ENCODE measurements at regions not wholly inside any gene's neighbourhood (a gene's known extent, or its start where the extent isn't known, plus 50 kb on each side); places are given as distances from the start of the nearest gene placed in this dataset.

DNA sequence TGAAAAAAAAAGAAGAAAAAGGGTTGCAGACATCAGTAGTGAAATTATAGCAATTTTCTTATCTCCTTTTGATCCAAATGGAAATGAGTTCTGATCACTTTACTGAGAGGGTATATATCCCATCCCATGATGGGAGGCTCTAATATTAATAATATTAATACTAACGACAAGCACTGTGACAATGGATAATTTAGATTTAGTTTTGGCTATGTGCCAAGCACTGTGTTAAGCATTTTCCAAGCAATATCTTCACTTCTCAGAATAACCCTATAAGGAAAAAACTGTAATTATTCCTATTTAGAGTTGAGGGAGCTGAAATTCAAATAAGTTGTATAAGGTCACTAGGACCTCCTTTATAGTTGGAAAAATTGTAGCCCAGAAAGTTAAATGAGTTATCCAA, 58.4 kb upstream of the ASTN2 start:
- TF ChIP-seq, protein P1, sequence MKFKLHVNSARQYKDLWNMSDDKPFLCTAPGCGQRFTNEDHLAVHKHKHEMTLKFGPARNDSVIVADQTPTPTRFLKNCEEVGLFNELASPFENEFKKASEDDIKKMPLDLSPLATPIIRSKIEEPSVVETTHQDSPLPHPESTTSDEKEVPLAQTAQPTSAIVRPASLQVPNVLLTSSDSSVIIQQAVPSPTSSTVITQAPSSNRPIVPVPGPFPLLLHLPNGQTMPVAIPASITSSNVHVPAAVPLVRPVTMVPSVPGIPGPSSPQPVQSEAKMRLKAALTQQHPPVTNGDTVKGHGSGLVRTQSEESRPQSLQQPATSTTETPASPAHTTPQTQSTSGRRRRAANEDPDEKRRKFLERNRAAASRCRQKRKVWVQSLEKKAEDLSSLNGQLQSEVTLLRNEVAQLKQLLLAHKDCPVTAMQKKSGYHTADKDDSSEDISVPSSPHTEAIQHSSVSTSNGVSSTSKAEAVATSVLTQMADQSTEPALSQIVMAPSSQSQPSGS (IDR thresholded peaks at IDR 0.05; ENCODE audit: low read length) = no peak
- H3K27ac ChIP-seq (ENCODE audit: control insufficient read depth, insufficient read depth) = no peak overlapping the region
- ChIA-PET CTCF (interaction anchor here (1.3 to 1.4 kb wide), 2 partner anchors 9 to 15 kb away, joined by 3 read pairs; no protein-coding TSS in a partner anchor), RAD21 (ENCODE audit: unreplicated experiment) (no interaction called here), SMC1A (ENCODE audit: uncharacterized antibody, unreplicated experiment) (interaction anchor here (0.9 kb wide), 1 partner anchor 13 kb away, joined by 3 read pairs; no protein-coding TSS in a partner anchor), POLR2A (no interaction called here)
- H3K27me3 ChIP-seq (replicated peaks in 1 of 2; ENCODE audit: control insufficient read depth in 2 of 2, insufficient read depth in 2 of 2, low read length in 1 of 2) = no peaks in the 10 kb centered on the region
- FAIRE-seq (no peak), DNase-seq (ENCODE audit: low read depth, low spot score) (no peak), ATAC-seq (no peak)
- in situ Hi-C loops (cut with MboI) = no loop called here
- no peaks in the 10 kb centered on the region for H3K79me2 ChIP-seq (ENCODE audit: control insufficient read depth, insufficient read depth, low read length)
- no peak overlapping the region for H3K9ac ChIP-seq (ENCODE audit: control insufficient read depth, insufficient read depth, low read length)
- H3K4me3 ChIP-seq = no peak overlapping the region
- no peaks in the 10 kb centered on the region for H3K4me1 ChIP-seq (ENCODE audit: control insufficient read depth, insufficient read depth, low read length)
- no peaks in the 10 kb centered on the region for H4K20me1 ChIP-seq (ENCODE audit: control insufficient read depth, insufficient read depth)
- intact Hi-C loops (cut with micrococcal nuclease; ENCODE audit: unreplicated experiment) = no loop called here
- no TSS peak for BruUV-seq (replicated peaks)
- H3K9me3 ChIP-seq (replicated peaks; ENCODE audit: control insufficient read depth, insufficient read depth, low read length) = no peaks in the 10 kb centered on the region
- no peaks in the 10 kb centered on the region for H3K36me3 ChIP-seq (ENCODE audit: control insufficient read depth in 2 of 2, insufficient read depth in 2 of 2, low read length in 1 of 2)
- H2AFZ ChIP-seq (ENCODE audit: control insufficient read depth, low read depth, low read length) = no peak overlapping the region
- no peak overlapping the region for H3K4me2 ChIP-seq (ENCODE audit: control insufficient read depth, insufficient read depth)
- 74% methylated on average over 1 of the region's 1 CpG for WGBS (ENCODE audit: insufficient coverage, insufficient replicate concordance, low lambda C conversion rate, missing lambda C conversion rate)

DNA sequence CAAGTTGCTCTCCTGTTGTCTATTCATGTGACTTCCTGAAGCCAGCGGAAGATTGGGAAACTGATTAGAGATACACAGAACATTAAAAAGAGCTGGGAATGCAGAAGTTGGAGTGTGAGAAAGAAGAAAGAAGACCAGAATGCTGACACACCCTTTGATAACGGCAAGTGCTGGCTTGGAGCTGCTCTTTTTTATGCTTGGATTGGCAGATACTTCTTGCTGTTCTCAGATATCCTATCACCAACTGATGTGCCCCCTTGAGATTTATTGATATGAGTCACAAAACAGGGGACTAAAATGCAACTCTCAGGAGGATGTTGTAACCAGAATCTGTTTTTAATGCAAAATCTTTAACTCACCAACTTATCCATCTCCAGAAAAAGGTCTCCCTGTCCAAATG, 56.0 kb upstream of the ASTN2 start:
- POLR2A ChIA-PET = no interaction called here
- no peak overlapping the region for H3K4me2 ChIP-seq (ENCODE audit: control insufficient read depth, insufficient read depth)
- H3K4me3 ChIP-seq = no peak overlapping the region
- intact Hi-C loops (cut with micrococcal nuclease; ENCODE audit: unreplicated experiment) = no loop called here
- in situ Hi-C loops (cut with MboI) = no loop called here
- RAD21 ChIA-PET (ENCODE audit: unreplicated experiment) = no interaction called here
- H4K20me1 ChIP-seq (ENCODE audit: control insufficient read depth, insufficient read depth) = no peaks in the 10 kb centered on the region
- H3K27ac ChIP-seq (ENCODE audit: control insufficient read depth, insufficient read depth) = no peak overlapping the region
- no peaks in the 10 kb centered on the region for H3K27me3 ChIP-seq (replicated peaks in 1 of 2; ENCODE audit: control insufficient read depth in 2 of 2, insufficient read depth in 2 of 2, low read length in 1 of 2)
- no peaks in the 10 kb centered on the region for H3K4me1 ChIP-seq (ENCODE audit: control insufficient read depth, insufficient read depth, low read length)
- no peak overlapping the region for H2AFZ ChIP-seq (ENCODE audit: control insufficient read depth, low read depth, low read length)
- WGBS (ENCODE audit: insufficient coverage, insufficient replicate concordance, low lambda C conversion rate, missing lambda C conversion rate) = 50% methylated on average over 2 of the region's 2 CpGs
- CTCF ChIA-PET = no interaction called here
- FAIRE-seq (no peak), ATAC-seq (no peak), DNase-seq (ENCODE audit: low read depth, low spot score) (no peak)
- no peaks in the 10 kb centered on the region for H3K79me2 ChIP-seq (ENCODE audit: control insufficient read depth, insufficient read depth, low read length)
- H3K36me3 ChIP-seq (ENCODE audit: control insufficient read depth in 2 of 2, insufficient read depth in 2 of 2, low read length in 1 of 2) = no peaks in the 10 kb centered on the region
- BruUV-seq (replicated peaks) = no TSS peak
- no peak overlapping the region for H3K9ac ChIP-seq (ENCODE audit: control insufficient read depth, insufficient read depth, low read length)
- no peaks in the 10 kb centered on the region for H3K9me3 ChIP-seq (replicated peaks; ENCODE audit: control insufficient read depth, insufficient read depth, low read length)
- SMC1A ChIA-PET (ENCODE audit: uncharacterized antibody, unreplicated experiment) = no interaction called here
- TF ChIP-seq MYC (IDR thresholded peaks at IDR 0.05; ENCODE audit: insufficient read depth, insufficient read length, insufficient replicate concordance, low read length, severe bottlenecking) = no peak
- TF ChIP-seq, protein P2, sequence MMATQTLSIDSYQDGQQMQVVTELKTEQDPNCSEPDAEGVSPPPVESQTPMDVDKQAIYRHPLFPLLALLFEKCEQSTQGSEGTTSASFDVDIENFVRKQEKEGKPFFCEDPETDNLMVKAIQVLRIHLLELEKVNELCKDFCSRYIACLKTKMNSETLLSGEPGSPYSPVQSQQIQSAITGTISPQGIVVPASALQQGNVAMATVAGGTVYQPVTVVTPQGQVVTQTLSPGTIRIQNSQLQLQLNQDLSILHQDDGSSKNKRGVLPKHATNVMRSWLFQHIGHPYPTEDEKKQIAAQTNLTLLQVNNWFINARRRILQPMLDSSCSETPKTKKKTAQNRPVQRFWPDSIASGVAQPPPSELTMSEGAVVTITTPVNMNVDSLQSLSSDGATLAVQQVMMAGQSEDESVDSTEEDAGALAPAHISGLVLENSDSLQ (IDR thresholded peaks at IDR 0.05) = no peak
- TF ChIP-seq CBX3 (IDR thresholded peaks at IDR 0.05; ENCODE audit: borderline replicate concordance, low read depth) = no peak
- TF ChIP-seq, protein P3, sequence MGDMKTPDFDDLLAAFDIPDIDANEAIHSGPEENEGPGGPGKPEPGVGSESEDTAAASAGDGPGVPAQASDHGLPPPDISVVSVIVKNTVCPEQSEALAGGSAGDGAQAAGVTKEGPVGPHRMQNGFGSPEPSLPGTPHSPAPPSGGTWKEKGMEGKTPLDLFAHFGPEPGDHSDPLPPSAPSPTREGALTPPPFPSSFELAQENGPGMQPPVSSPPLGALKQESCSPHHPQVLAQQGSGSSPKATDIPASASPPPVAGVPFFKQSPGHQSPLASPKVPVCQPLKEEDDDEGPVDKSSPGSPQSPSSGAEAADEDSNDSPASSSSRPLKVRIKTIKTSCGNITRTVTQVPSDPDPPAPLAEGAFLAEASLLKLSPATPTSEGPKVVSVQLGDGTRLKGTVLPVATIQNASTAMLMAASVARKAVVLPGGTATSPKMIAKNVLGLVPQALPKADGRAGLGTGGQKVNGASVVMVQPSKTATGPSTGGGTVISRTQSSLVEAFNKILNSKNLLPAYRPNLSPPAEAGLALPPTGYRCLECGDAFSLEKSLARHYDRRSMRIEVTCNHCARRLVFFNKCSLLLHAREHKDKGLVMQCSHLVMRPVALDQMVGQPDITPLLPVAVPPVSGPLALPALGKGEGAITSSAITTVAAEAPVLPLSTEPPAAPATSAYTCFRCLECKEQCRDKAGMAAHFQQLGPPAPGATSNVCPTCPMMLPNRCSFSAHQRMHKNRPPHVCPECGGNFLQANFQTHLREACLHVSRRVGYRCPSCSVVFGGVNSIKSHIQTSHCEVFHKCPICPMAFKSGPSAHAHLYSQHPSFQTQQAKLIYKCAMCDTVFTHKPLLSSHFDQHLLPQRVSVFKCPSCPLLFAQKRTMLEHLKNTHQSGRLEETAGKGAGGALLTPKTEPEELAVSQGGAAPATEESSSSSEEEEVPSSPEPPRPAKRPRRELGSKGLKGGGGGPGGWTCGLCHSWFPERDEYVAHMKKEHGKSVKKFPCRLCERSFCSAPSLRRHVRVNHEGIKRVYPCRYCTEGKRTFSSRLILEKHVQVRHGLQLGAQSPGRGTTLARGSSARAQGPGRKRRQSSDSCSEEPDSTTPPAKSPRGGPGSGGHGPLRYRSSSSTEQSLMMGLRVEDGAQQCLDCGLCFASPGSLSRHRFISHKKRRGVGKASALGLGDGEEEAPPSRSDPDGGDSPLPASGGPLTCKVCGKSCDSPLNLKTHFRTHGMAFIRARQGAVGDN (IDR thresholded peaks at IDR 0.05) = no peak
- no peak for TF ChIP-seq BACH1 (IDR thresholded peaks at IDR 0.05; ENCODE audit: borderline replicate concordance)
- no peak for TF ChIP-seq CHD4 (IDR thresholded peaks at IDR 0.05)
- no peak for TF ChIP-seq CREB1 (IDR thresholded peaks at IDR 0.05; ENCODE audit: low read depth)
